Osteocyte (in vitro differentiated cells): ENCODE measurements at regions not wholly inside any gene's neighbourhood (a gene's known extent, or its start where the extent isn't known, plus 50 kb on each side); places are given as distances from the start of the nearest gene placed in this dataset.

Source experiments
- DNase-seq: peaks from one replicate; pipeline ENCODE4 v3.0.0; 2021; ENCODE audit warnings: mixed read lengths; ENCODE audit not compliant: unreplicated experiment; ENCODE audit errors: extremely low spot score
- H3K27ac Mint-ChIP-seq: one replicate; pipeline ENCODE4 v1.8.0; 2021; ENCODE audit warnings: mild to moderate bottlenecking, mixed read lengths; ENCODE audit not compliant: unreplicated experiment
- H3K27me3 Mint-ChIP-seq: one replicate; pipeline ENCODE4 v1.8.0; 2021; ENCODE audit warnings: mixed read lengths; ENCODE audit not compliant: unreplicated experiment
- H3K36me3 Mint-ChIP-seq: one replicate; pipeline ENCODE4 v1.8.0; 2021; ENCODE audit warnings: mixed read lengths; ENCODE audit not compliant: unreplicated experiment
- H3K4me1 Mint-ChIP-seq: one replicate; pipeline ENCODE4 v1.8.0; 2021; ENCODE audit warnings: mixed read lengths; ENCODE audit not compliant: unreplicated experiment
- H3K4me3 Mint-ChIP-seq: one replicate; pipeline ENCODE4 v1.8.0; 2021; ENCODE audit warnings: mild to moderate bottlenecking, moderate library complexity, mixed read lengths; ENCODE audit not compliant: unreplicated experiment
- H3K9me3 Mint-ChIP-seq: one replicate; pipeline ENCODE4 v1.8.0; 2021; ENCODE audit warnings: mixed read lengths; ENCODE audit not compliant: unreplicated experiment
- TF ChIP-seq, protein P1 (sequence below): fragments of 200-600 bp; sonication (generic); IDR thresholded peaks from 2 replicates; pipeline ENCODE4 v1.5.0; 2021; ENCODE audit warnings: antibody characterized with exemption, mild to moderate bottlenecking, moderate library complexity

DNA sequence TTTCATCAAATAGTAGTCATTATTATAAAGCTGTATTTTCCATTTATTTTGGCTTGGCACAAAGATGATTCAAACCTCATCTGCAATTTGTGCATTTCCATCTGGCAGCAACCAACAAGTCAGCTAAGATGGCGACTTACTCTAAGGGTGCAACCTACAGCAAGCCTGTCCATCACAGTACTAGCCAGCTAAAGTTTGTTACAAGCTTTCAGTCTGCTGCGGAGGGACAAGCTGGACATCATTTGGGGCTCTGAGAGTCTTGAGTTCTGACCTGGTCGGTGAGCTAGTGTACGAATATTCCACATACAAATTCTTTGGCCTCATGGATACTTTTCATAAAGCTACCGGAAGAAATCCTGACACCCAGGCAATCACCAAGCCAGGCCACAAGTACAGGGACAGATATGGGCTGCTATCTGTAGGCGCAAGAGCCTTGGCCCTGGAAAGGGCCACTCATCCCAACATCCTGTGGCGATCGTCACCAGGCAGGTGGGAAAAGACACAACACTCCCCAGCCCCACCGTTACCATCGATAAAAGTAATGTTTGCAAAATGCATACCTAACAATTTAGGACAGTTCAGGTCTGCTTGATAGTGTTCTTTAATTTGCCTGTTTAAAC, 307.6 kb downstream of the SKIDA1 start:
- TF ChIP-seq, protein P1, sequence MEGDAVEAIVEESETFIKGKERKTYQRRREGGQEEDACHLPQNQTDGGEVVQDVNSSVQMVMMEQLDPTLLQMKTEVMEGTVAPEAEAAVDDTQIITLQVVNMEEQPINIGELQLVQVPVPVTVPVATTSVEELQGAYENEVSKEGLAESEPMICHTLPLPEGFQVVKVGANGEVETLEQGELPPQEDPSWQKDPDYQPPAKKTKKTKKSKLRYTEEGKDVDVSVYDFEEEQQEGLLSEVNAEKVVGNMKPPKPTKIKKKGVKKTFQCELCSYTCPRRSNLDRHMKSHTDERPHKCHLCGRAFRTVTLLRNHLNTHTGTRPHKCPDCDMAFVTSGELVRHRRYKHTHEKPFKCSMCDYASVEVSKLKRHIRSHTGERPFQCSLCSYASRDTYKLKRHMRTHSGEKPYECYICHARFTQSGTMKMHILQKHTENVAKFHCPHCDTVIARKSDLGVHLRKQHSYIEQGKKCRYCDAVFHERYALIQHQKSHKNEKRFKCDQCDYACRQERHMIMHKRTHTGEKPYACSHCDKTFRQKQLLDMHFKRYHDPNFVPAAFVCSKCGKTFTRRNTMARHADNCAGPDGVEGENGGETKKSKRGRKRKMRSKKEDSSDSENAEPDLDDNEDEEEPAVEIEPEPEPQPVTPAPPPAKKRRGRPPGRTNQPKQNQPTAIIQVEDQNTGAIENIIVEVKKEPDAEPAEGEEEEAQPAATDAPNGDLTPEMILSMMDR, result no peak
- Mint-ChIP-seq H3K4me1 (no peaks in the 10 kb centered on the region), H3K27ac (no peak overlapping the region), H3K27me3 (peaks cover 45% of the 10 kb centered on the region), H3K9me3 (peaks cover 6% of the 10 kb centered on the region), H3K36me3 (no peaks in the 10 kb centered on the region), H3K4me3 (no peak overlapping the region)
- DNase-seq, result no peak

DNA sequence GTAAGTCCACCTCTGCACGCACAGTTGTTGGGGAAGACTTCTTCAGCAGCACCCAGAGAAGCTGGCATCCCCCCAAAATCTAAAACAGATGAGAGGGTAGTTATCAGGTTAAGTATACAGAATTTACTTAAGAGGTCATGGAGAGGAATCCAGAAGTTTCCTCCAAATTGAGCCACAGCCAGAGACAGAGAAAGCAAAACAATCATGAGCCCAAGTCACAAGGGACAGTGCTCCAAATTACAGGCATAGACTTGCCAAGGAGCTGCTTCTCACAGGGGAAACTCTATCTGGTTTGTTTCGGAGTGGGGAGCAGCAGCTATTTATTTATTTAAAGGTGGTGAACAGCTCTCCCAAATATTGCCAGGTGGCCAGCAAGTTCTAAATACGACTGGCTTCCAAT, 308.4 kb downstream of the SKIDA1 start:
- no peak for DNase-seq
- Mint-ChIP-seq H3K4me3 (no peak overlapping the region), H3K9me3 (peaks cover 6% of the 10 kb centered on the region), H3K27me3 (peaks cover 44% of the 10 kb centered on the region), H3K4me1 (no peaks in the 10 kb centered on the region), H3K36me3 (no peaks in the 10 kb centered on the region), H3K27ac (no peak overlapping the region)
- TF ChIP-seq, protein P1, result no peak

DNA sequence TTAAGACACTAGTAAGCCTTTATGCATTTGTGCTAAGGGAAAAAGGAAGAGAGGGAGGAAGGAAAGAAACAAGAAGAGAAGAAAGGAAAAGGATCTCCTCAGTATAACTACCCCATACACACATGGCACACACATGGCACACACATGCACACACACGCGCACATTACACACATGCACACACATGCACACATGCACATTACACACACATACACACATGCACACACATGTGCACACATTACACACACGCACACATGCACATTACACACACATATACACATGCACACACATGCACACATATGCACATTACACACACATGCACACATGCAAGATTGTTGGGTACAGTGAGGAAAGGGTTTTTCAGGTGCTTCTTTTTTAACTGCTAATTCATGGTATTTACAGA, 311.2 kb downstream of the SKIDA1 start:
- no peak for DNase-seq
- H3K4me1 Mint-ChIP-seq, result no peaks in the 10 kb centered on the region
- H3K9me3 Mint-ChIP-seq, result peaks cover 6% of the 10 kb centered on the region
- H3K4me3 Mint-ChIP-seq, result no peak overlapping the region
- no peak overlapping the region for H3K27ac Mint-ChIP-seq
- TF ChIP-seq, protein P1, result no peak
- no peaks in the 10 kb centered on the region for H3K36me3 Mint-ChIP-seq
- peaks cover 40% of the 10 kb centered on the region for H3K27me3 Mint-ChIP-seq

DNA sequence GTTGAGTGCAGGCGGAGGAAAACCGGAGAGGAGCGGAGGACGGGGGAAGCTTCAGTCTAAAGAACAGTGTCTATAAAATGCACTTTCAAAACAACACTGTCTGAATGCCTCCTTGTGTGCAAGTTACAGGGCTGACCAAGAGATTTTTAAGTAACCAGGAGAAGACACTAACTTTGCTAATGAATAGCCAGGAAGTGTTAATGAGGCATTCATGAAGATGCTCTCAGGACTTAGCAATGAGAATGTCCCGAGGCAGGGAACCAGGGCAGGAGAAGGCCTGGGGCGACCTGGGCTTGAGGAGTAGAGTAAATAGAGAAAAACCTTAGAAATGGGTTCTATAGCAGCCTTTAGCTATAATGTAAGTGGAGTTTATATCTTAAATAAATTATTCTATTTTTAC, 312.1 kb downstream of the SKIDA1 start:
- Mint-ChIP-seq H3K36me3 (no peaks in the 10 kb centered on the region), H3K4me1 (no peaks in the 10 kb centered on the region), H3K27me3 (peaks cover 34% of the 10 kb centered on the region), H3K27ac (no peak overlapping the region), H3K4me3 (no peak overlapping the region), H3K9me3 (peaks cover under 1% of the 10 kb centered on the region)
- TF ChIP-seq, protein P1, result no peak
- DNase-seq, result no peak

DNA sequence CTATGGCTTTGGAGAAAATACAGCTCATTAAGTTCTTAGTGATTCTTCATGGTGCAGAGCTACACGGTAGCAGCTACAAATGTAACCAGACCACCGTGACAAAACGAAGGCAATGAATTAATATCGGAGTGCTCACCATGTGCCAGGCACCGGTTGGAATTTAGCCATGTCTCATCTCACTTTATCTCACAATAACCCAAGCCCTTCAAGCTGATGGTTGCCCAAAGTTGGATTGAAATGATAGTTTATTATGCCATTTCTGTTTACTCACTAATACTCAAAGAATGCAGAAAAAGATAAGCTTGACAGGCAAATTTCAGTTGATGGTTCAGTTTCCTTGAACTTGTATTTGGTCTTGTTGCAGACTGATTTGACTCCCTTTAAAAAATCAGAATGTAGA, 312.6 kb downstream of the SKIDA1 start:
- H3K4me3 Mint-ChIP-seq, result no peak overlapping the region
- no peak overlapping the region for H3K27ac Mint-ChIP-seq
- H3K36me3 Mint-ChIP-seq, result no peaks in the 10 kb centered on the region
- H3K9me3 Mint-ChIP-seq, result peaks cover 3% of the 10 kb centered on the region
- H3K4me1 Mint-ChIP-seq, result no peaks in the 10 kb centered on the region
- no peak for DNase-seq
- TF ChIP-seq, protein P1, result no peak
- H3K27me3 Mint-ChIP-seq, result peaks cover 33% of the 10 kb centered on the region
